Karpas-422 (cell line): ENCODE measurements at regions not wholly inside any gene's neighbourhood (a gene's known extent, or its start where the extent isn't known, plus 50 kb on each side); places are given as distances from the start of the nearest gene placed in this dataset.

Experiments used
- DNase-seq: peaks from one replicate; pipeline ENCODE4 v3.0.0-alpha.2; 2015
- H2AFZ ChIP-seq: fragments of 200-600 bp; sonication (generic); 2 replicates; pipeline ENCODE4 v1.6.1; 2014; ENCODE audit warnings: antibody characterized with exemption, low read length, mixed read lengths
- H3K27ac ChIP-seq: fragments of 200-600 bp; sonication (generic); 2 replicates; pipeline ENCODE4 v1.5.1; 2014; ENCODE audit warnings: mild to moderate bottlenecking, low read length, moderate library complexity
- H3K27me3 ChIP-seq: fragments of 200-600 bp; sonication (generic); 2 replicates; pipeline ENCODE4 v1.6.1; 2014; ENCODE audit warnings: low read length, mixed read lengths
- H3K36me3 ChIP-seq: fragments of 200-600 bp; sonication (generic); 2 replicates; pipeline ENCODE4 v1.6.1; 2014; ENCODE audit warnings: low read length, mixed read lengths; ENCODE audit not compliant: insufficient read depth
- H3K4me1 ChIP-seq: fragments of 200-600 bp; sonication (generic); 2 replicates; pipeline ENCODE4 v1.6.1; 2014; ENCODE audit warnings: mild to moderate bottlenecking, low read length, mixed read lengths
- H3K4me2 ChIP-seq: fragments of 200-600 bp; sonication (generic); 2 replicates; pipeline ENCODE4 v1.6.1; 2014; ENCODE audit warnings: low read length, low read depth, mild to moderate bottlenecking; ENCODE audit not compliant: poor library complexity, severe bottlenecking
- H3K4me3 ChIP-seq: fragments of 200-600 bp; sonication (generic); 2 replicates; pipeline ENCODE4 v1.5.1; 2014; ENCODE audit warnings: mild to moderate bottlenecking, antibody characterized with exemption, low read length, mixed read lengths
- H3K79me2 ChIP-seq: fragments of 200-600 bp; sonication (generic); 2 replicates; pipeline ENCODE4 v1.6.1; 2014; ENCODE audit warnings: mild to moderate bottlenecking, low read length, mixed read lengths
- H3K9ac ChIP-seq: fragments of 200-600 bp; sonication (generic); 2 replicates; pipeline ENCODE4 v1.6.0; 2014; ENCODE audit warnings: low read length
- H3K9me2 ChIP-seq: fragments of 200-600 bp; sonication (generic), shearing (Covaris generic); replicated peaks from 2 replicates; pipeline ENCODE4 v1.6.0; 2014; ENCODE audit warnings: mild to moderate bottlenecking, low read length, moderate library complexity; ENCODE audit not compliant: insufficient read depth
- H3K9me3 ChIP-seq: fragments of 300-700, 200-600 bp; sonication (generic); 2 replicates; pipeline ENCODE4 v1.6.1; 2014; ENCODE audit warnings: low read length, mixed read lengths
- H4K20me1 ChIP-seq: fragments of 200-600 bp; sonication (generic); 2 replicates; pipeline ENCODE4 v1.6.1; 2014; ENCODE audit warnings: mild to moderate bottlenecking, antibody characterized with exemption, low read length, low read depth; ENCODE audit not compliant: insufficient read depth

GRCh38 chr13:33340631-33341030 is 55.1 kb upstream of the STARD13 start:
- Histone ChIP-seq H3K27ac (no peak overlapping the region), H3K9me2 (no peaks in the 10 kb centered on the region), H3K9ac (no peak overlapping the region), H3K27me3 (no peaks in the 10 kb centered on the region), H2AFZ (no peak overlapping the region), H3K79me2 (no peaks in the 10 kb centered on the region), H3K4me2 (no peak overlapping the region), H4K20me1 (no peaks in the 10 kb centered on the region), H3K4me1 (no peaks in the 10 kb centered on the region), H3K9me3 (no peaks in the 10 kb centered on the region), H3K4me3 (no peak overlapping the region), H3K36me3 (no peaks in the 10 kb centered on the region)
- no peak for DNase-seq

GRCh38 chr13:33341861-33342452 is 56.4 kb upstream of the STARD13 start:
- H4K20me1 ChIP-seq: no peaks in the 10 kb centered on the region
- H3K27ac ChIP-seq: no peak overlapping the region
- no peak overlapping the region for H2AFZ ChIP-seq
- no peaks in the 10 kb centered on the region for H3K9me3 ChIP-seq
- DNase-seq: no peak
- H3K4me3 ChIP-seq: no peak overlapping the region
- H3K4me2 ChIP-seq: no peak overlapping the region
- H3K9me2 ChIP-seq: no peaks in the 10 kb centered on the region
- no peaks in the 10 kb centered on the region for H3K36me3 ChIP-seq
- H3K9ac ChIP-seq: no peak overlapping the region
- H3K79me2 ChIP-seq: no peaks in the 10 kb centered on the region
- no peaks in the 10 kb centered on the region for H3K27me3 ChIP-seq
- no peaks in the 10 kb centered on the region for H3K4me1 ChIP-seq

- Histone ChIP-seq H3K9me3 (no peaks in the 10 kb centered on the region), H3K79me2 (no peaks in the 10 kb centered on the region), H3K27me3 (no peaks in the 10 kb centered on the region), H3K36me3 (no peaks in the 10 kb centered on the region), H3K4me1 (no peaks in the 10 kb centered on the region), H3K4me3 (no peak overlapping the region), H2AFZ (no peak overlapping the region), H3K27ac (no peak overlapping the region), H3K4me2 (no peak overlapping the region), H3K9ac (no peak overlapping the region), H3K9me2 (no peaks in the 10 kb centered on the region), H4K20me1 (no peaks in the 10 kb centered on the region)
- DNase-seq: no peak
These were observed 60.3 kb upstream of the STARD13 start for GRCh38 chr13:33345842-33346241.

GRCh38 chr13:33347861-33348260 is 62.3 kb upstream of the STARD13 start:
- H3K9me2 ChIP-seq: no peaks in the 10 kb centered on the region
- no peak overlapping the region for H3K27ac ChIP-seq
- no peaks in the 10 kb centered on the region for H3K4me1 ChIP-seq
- no peaks in the 10 kb centered on the region for H4K20me1 ChIP-seq
- H3K4me2 ChIP-seq: no peak overlapping the region
- H3K36me3 ChIP-seq: no peaks in the 10 kb centered on the region
- H3K9ac ChIP-seq: no peak overlapping the region
- no peaks in the 10 kb centered on the region for H3K79me2 ChIP-seq
- no peaks in the 10 kb centered on the region for H3K9me3 ChIP-seq
- H3K27me3 ChIP-seq: no peaks in the 10 kb centered on the region
- H2AFZ ChIP-seq: no peak overlapping the region
- DNase-seq: no peak
- no peak overlapping the region for H3K4me3 ChIP-seq

GRCh38 chr13:33348366-33348765 is 62.8 kb upstream of the STARD13 start:
- Histone ChIP-seq H3K4me3 (no peak overlapping the region), H2AFZ (no peak overlapping the region), H4K20me1 (no peaks in the 10 kb centered on the region), H3K4me2 (no peak overlapping the region), H3K9me3 (no peaks in the 10 kb centered on the region), H3K79me2 (no peaks in the 10 kb centered on the region), H3K36me3 (no peaks in the 10 kb centered on the region), H3K27me3 (no peaks in the 10 kb centered on the region), H3K9me2 (no peaks in the 10 kb centered on the region), H3K27ac (no peak overlapping the region), H3K9ac (no peak overlapping the region), H3K4me1 (peaks cover 3% of the 10 kb centered on the region)
- DNase-seq: no peak

GRCh38 chr13:33349288-33349985 is 63.9 kb upstream of the STARD13 start:
- Histone ChIP-seq H3K9ac (no peak overlapping the region), H3K4me3 (no peak overlapping the region), H3K36me3 (no peaks in the 10 kb centered on the region), H4K20me1 (no peaks in the 10 kb centered on the region), H3K27me3 (no peaks in the 10 kb centered on the region), H3K4me1 (peaks cover 8% of the 10 kb centered on the region), H2AFZ (no peak overlapping the region), H3K9me3 (no peaks in the 10 kb centered on the region), H3K27ac (no peak overlapping the region), H3K9me2 (no peaks in the 10 kb centered on the region), H3K79me2 (no peaks in the 10 kb centered on the region), H3K4me2 (no peak overlapping the region)
- no peak for DNase-seq

- H3K27ac ChIP-seq: no peak overlapping the region
- no peak overlapping the region for H3K4me3 ChIP-seq
- no peak overlapping the region for H3K4me2 ChIP-seq
- no peaks in the 10 kb centered on the region for H3K9me2 ChIP-seq
- no peaks in the 10 kb centered on the region for H3K36me3 ChIP-seq
- H3K9me3 ChIP-seq: no peaks in the 10 kb centered on the region
- no peaks in the 10 kb centered on the region for H3K79me2 ChIP-seq
- H2AFZ ChIP-seq: no peak overlapping the region
- no peak overlapping the region for H3K9ac ChIP-seq
- H4K20me1 ChIP-seq: no peaks in the 10 kb centered on the region
- DNase-seq: no peak
- no peaks in the 10 kb centered on the region for H3K27me3 ChIP-seq
- H3K4me1 ChIP-seq: peaks cover 8% of the 10 kb centered on the region
These were observed 64.7 kb upstream of the STARD13 start for GRCh38 chr13:33349986-33350826.

- Histone ChIP-seq H3K4me2 (no peak overlapping the region), H3K9me3 (no peaks in the 10 kb centered on the region), H3K4me1 (peaks cover 8% of the 10 kb centered on the region), H3K27ac (no peak overlapping the region), H3K36me3 (no peaks in the 10 kb centered on the region), H3K4me3 (no peak overlapping the region), H2AFZ (no peak overlapping the region), H3K79me2 (no peaks in the 10 kb centered on the region), H3K9me2 (no peaks in the 10 kb centered on the region), H4K20me1 (no peaks in the 10 kb centered on the region), H3K27me3 (no peaks in the 10 kb centered on the region), H3K9ac (no peak overlapping the region)
- DNase-seq: no peak
These were observed 65.8 kb upstream of the STARD13 start for GRCh38 chr13:33351319-33351718.
